GM12873 (cell line): ENCODE measurements at regions not wholly inside any gene's neighbourhood (a gene's known extent, or its start where the extent isn't known, plus 50 kb on each side); places are given as distances from the start of the nearest gene placed in this dataset.

Experiments used
- TF ChIP-seq, protein P1 (sequence below): IDR thresholded peaks from 2 replicates; pipeline ENCODE4 v1.5.1; 2012; ENCODE audit warnings: low read depth, mild to moderate bottlenecking, moderate library complexity, low read length, control low read depth; ENCODE audit not compliant: insufficient read depth; ENCODE audit errors: missing control alignments

DNA sequence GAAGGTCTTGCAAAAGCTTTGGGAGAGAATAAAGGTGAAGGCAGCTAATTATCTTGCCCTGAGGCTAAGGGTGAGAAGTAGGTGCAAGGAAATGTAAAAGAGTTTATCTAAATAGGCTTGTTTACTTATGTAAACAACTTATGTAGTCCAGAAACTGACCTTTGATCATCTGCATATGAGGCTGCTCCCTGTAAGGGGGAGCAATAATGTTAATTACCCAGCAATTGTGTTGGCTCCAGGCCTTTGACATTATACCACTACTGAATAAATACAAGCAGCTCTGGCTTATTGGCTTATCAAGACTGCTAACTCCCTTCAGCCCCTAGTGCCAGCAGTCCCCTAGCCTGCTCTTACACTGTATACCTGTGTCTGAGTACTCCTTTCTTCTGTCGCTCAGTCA is 303.7 kb upstream of the GNPDA2 start:
- TF ChIP-seq, protein P1, sequence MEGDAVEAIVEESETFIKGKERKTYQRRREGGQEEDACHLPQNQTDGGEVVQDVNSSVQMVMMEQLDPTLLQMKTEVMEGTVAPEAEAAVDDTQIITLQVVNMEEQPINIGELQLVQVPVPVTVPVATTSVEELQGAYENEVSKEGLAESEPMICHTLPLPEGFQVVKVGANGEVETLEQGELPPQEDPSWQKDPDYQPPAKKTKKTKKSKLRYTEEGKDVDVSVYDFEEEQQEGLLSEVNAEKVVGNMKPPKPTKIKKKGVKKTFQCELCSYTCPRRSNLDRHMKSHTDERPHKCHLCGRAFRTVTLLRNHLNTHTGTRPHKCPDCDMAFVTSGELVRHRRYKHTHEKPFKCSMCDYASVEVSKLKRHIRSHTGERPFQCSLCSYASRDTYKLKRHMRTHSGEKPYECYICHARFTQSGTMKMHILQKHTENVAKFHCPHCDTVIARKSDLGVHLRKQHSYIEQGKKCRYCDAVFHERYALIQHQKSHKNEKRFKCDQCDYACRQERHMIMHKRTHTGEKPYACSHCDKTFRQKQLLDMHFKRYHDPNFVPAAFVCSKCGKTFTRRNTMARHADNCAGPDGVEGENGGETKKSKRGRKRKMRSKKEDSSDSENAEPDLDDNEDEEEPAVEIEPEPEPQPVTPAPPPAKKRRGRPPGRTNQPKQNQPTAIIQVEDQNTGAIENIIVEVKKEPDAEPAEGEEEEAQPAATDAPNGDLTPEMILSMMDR, result no peak

GRCh38 chr4:45007508-45007907 is 281.2 kb upstream of the GNPDA2 start:
- TF ChIP-seq, protein P1, result no peak

DNA sequence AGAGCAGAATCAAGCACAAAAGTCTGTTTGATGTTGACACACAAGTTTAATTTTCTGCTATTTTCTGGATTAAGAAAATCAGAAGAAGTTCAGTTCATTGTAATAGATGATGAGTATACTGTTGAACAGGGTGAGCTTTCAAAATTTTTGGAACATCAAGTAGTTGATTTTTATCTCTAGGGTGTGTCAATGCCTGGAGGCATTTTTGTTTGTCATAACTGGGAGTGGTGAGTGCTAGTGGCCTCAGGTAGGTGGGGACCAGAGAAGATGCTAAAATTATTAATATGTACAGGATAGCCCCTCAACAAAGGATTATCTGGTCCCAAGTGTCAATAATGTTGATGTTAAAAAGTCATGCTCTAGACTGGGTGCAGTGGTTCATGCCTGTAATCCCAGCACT is 279.7 kb upstream of the GNPDA2 start:
- TF ChIP-seq, protein P1, result no peak

DNA sequence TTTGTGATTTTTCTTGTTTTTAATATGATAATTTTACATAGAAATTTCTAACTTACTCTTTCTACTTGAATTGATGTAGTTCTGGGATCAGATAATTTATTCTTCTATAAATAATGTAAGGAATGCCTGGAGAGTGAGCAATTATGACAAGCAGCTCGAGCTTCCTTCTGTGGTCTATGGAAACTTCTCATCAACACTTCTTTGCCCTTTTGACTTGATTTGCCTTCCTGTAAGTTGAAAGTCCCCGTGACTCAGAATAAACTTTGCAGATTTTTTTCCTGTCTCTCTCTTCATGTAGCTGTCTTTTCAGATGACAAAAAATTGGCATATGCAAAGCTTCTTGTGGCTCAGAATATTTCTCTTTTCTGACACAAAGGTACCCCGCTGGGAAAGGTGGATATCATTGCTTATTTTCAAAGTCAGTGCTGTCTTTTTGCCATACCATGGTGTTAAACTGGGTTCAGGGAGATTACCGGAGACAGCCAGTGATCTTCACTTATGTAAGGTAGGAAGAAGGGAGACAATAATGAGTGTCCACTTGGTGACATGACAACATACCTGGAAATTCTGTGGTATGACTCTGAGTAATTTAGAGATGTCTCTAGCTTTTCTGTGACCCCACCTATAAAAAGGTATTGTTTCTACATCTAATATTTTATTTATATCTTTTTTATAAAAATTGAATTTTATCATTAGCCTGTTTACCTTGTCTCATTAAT is 278.6 kb upstream of the GNPDA2 start:
- TF ChIP-seq, protein P1, result no peak

DNA sequence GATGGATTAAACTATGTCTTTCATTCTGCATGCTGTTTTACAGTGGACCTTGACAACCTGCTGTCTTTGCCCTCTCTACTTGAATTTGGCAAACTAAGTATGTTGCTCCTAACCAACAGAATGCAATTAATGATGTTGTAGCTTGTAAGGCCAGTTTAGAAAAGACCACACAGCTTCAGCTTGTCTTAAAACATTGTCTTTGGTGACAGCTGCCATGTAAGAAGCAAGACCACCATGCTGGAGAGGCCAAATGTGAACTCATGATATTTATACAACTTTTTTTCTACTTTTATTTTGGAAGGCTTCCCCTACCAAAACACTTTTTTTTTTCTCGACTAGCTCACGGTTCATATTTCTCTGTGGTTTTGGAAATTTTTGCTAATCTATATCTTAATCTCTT is 278.0 kb upstream of the GNPDA2 start:
- TF ChIP-seq, protein P1, result no peak

GRCh38 chr4:44996276-44996845 is 270.0 kb upstream of the GNPDA2 start:
- TF ChIP-seq, protein P1, result no peak

- TF ChIP-seq, protein P1, result no peak
These were observed 261.7 kb upstream of the GNPDA2 start for GRCh38 chr4:44988011-44988410.
